Naive thymus-derived CD4-positive, alpha-beta T cell (primary cell): ENCODE measurements at regions not wholly inside any gene's neighbourhood (a gene's known extent, or its start where the extent isn't known, plus 50 kb on each side); places are given as distances from the start of the nearest gene placed in this dataset.

Experiments used
- ATAC-seq: fragments of 150-1000 bp; cut with Tn5 transposase; 2 replicates; pipeline ENCODE4 v1.10.0; 2021; ENCODE audit warnings: mild to moderate bottlenecking, moderate library complexity
- CTCF ChIA-PET: fragments of 350-600 bp; sonication (Branson Sonifier 250); formaldehyde crosslinking; loops from one replicate; lab custom pipeline; 2021; ENCODE audit warnings: antibody characterized with exemption; lab: Charles Lee
- POLR2A ChIA-PET: fragments of 350-600 bp; sonication (Branson Sonifier 250); formaldehyde crosslinking; loops from one replicate; lab custom pipeline; 2021; ENCODE audit warnings: antibody characterized with exemption, inconsistent platforms; lab: Charles Lee
- DNase-seq, 9 donors: peaks; one replicate each; pipeline versions ENCODE4 v3.0.0 to v3.0.0-alpha.2; 2020 to 2022; ENCODE audit warnings: mixed read lengths in 1 of 9
- H3K27ac ChIP-seq: one replicate; pipeline ENCODE4 v1.7.0; 2013; ENCODE audit warnings: mild to moderate bottlenecking, low read depth, low read length, moderate library complexity
- H3K27me3 ChIP-seq, 2 donors: one replicate each; pipeline ENCODE4 v1.7.0; 2013; ENCODE audit warnings: low read length in 2 of 2, mild to moderate bottlenecking in 2 of 2, moderate library complexity in 2 of 2; ENCODE audit not compliant: control insufficient read depth in 2 of 2, insufficient read depth in 2 of 2
- H3K36me3 ChIP-seq, 3 experiments: 1 replicate in 2 of 3; 2 replicates in 1 of 3; pipeline ENCODE4 v1.7.0; 2013; ENCODE audit warnings: low read length in 3 of 3, mild to moderate bottlenecking in 3 of 3, moderate library complexity in 1 of 3; ENCODE audit not compliant: insufficient read depth in 3 of 3, control insufficient read depth in 2 of 3
- H3K4me1 ChIP-seq, 2 donors: one replicate each; pipeline ENCODE4 v1.7.0; 2013; ENCODE audit warnings: low read length in 2 of 2, mild to moderate bottlenecking in 2 of 2, moderate library complexity in 1 of 2; ENCODE audit not compliant: control insufficient read depth in 2 of 2, insufficient read depth in 2 of 2
- H3K4me3 ChIP-seq: 2 replicates; pipeline ENCODE4 v1.7.0; 2013; ENCODE audit warnings: mild to moderate bottlenecking, low read length
- H3K9me3 ChIP-seq, 3 experiments: 1 replicate in 2 of 3; 2 replicates in 1 of 3; pipeline ENCODE4 v1.7.0; 2013; ENCODE audit warnings: low read length in 3 of 3; ENCODE audit not compliant: control insufficient read depth in 2 of 3
- H3K27ac Mint-ChIP-seq, 9 donors: one replicate each; pipeline ENCODE4 v1.8.0; 2020 to 2022; ENCODE audit warnings: mixed read lengths in 9 of 9, mild to moderate bottlenecking in 8 of 9, moderate library complexity in 5 of 9, inconsistent platforms in 2 of 9
- H3K27me3 Mint-ChIP-seq, 5 donors: one replicate each; pipeline ENCODE4 v1.8.0; 2021 to 2022; ENCODE audit warnings: mixed read lengths in 5 of 5, mild to moderate bottlenecking in 1 of 5
- H3K36me3 Mint-ChIP-seq, 5 donors: one replicate each; pipeline ENCODE4 v1.8.0; 2020 to 2022; ENCODE audit warnings: mixed read lengths in 5 of 5, mild to moderate bottlenecking in 3 of 5, inconsistent platforms in 1 of 5
- H3K4me1 Mint-ChIP-seq, 7 donors: one replicate each; pipeline ENCODE4 v1.8.0; 2020 to 2022; ENCODE audit warnings: mixed read lengths in 7 of 7, mild to moderate bottlenecking in 3 of 7, inconsistent platforms in 1 of 7
- H3K4me3 Mint-ChIP-seq, 10 donors: one replicate each; pipeline ENCODE4 v1.8.0; 2020 to 2022; ENCODE audit warnings: mild to moderate bottlenecking in 10 of 10, mixed read lengths in 10 of 10, moderate library complexity in 6 of 10, inconsistent platforms in 2 of 10
- H3K9me3 Mint-ChIP-seq, 11 donors: one replicate each; pipeline ENCODE4 v1.8.0; 2020 to 2022; ENCODE audit warnings: mixed read lengths in 11 of 11, mild to moderate bottlenecking in 4 of 11, inconsistent platforms in 1 of 11, moderate library complexity in 1 of 11
- intact Hi-C, 2 donors: fragments of 100-400 bp; cut with micrococcal nuclease; formaldehyde crosslinking; loops; one replicate each; pipeline ENCODE4 v1.15.1; 2023

- POLR2A ChIA-PET: no interaction called here
- Histone ChIP-seq H3K4me3 (no peak overlapping the region), H3K4me1 (no peaks in the 10 kb centered on the region), H3K27ac (no peak overlapping the region), H3K27me3 (no peaks in the 10 kb centered on the region), H3K36me3 (no peaks in the 10 kb centered on the region), H3K9me3 (no peaks in the 10 kb centered on the region)
- intact Hi-C loops: no loop called here
- Mint-ChIP-seq H3K27me3 (peaks cover 0 to 6% (median 4%) of the 10 kb centered on the region in 5 donors), H3K4me3 (no peak overlapping the region), H3K36me3 (no peaks in the 10 kb centered on the region), H3K4me1 (no peaks in the 10 kb centered on the region), H3K27ac (no peak overlapping the region), H3K9me3 (peaks cover 0 to 3% (median 0%) of the 10 kb centered on the region in 11 donors)
- CTCF ChIA-PET: no interaction called here
- DNase-seq (no peak), ATAC-seq (no peak)
Measured at GRCh38 chr11:114815176-114815575, 136.8 kb downstream of the NXPE2 start.

GRCh38 chr11:114815761-114816160, 137.4 kb downstream of the NXPE2 start:
- no peaks in the 10 kb centered on the region for H3K9me3 ChIP-seq
- H3K27me3 ChIP-seq: no peaks in the 10 kb centered on the region
- Mint-ChIP-seq H3K27ac (no peak overlapping the region), H3K36me3 (no peaks in the 10 kb centered on the region), H3K27me3 (peaks cover 0 to 6% (median 4%) of the 10 kb centered on the region in 5 donors), H3K9me3 (peaks cover 0 to 2% (median 0%) of the 10 kb centered on the region in 11 donors), H3K4me3 (no peak overlapping the region), H3K4me1 (no peaks in the 10 kb centered on the region)
- intact Hi-C loops: no loop called here
- ChIA-PET CTCF (no interaction called here), POLR2A (no interaction called here)
- no peak overlapping the region for H3K27ac ChIP-seq
- no peaks in the 10 kb centered on the region for H3K36me3 ChIP-seq
- DNase-seq: no peak
- no peak overlapping the region for H3K4me3 ChIP-seq
- no peak for ATAC-seq
- H3K4me1 ChIP-seq: no peaks in the 10 kb centered on the region

GRCh38 chr11:114816791-114817190, 138.5 kb downstream of the NXPE2 start:
- DNase-seq: no peak
- Histone ChIP-seq H3K27me3 (no peaks in the 10 kb centered on the region), H3K4me1 (no peaks in the 10 kb centered on the region), H3K27ac (no peak overlapping the region), H3K4me3 (no peak overlapping the region), H3K9me3 (no peaks in the 10 kb centered on the region), H3K36me3 (no peaks in the 10 kb centered on the region)
- intact Hi-C loops: no loop called here
- no peak overlapping the region for H3K27ac Mint-ChIP-seq
- CTCF ChIA-PET: no interaction called here
- no peaks in the 10 kb centered on the region for H3K9me3 Mint-ChIP-seq
- no peaks in the 10 kb centered on the region for H3K36me3 Mint-ChIP-seq
- H3K4me1 Mint-ChIP-seq: no peaks in the 10 kb centered on the region
- POLR2A ChIA-PET: no interaction called here
- H3K27me3 Mint-ChIP-seq: peaks cover 0 to 6% (median 4%) of the 10 kb centered on the region in 5 donors
- H3K4me3 Mint-ChIP-seq: no peak overlapping the region
- no peak for ATAC-seq

- Histone ChIP-seq H3K4me1 (no peaks in the 10 kb centered on the region), H3K27ac (no peak overlapping the region), H3K27me3 (no peaks in the 10 kb centered on the region), H3K9me3 (no peaks in the 10 kb centered on the region), H3K36me3 (no peaks in the 10 kb centered on the region), H3K4me3 (no peak overlapping the region)
- Mint-ChIP-seq H3K4me1 (no peaks in the 10 kb centered on the region), H3K4me3 (no peak overlapping the region), H3K27me3 (peaks cover 0 to 8% (median 4%) of the 10 kb centered on the region in 5 donors), H3K36me3 (no peaks in the 10 kb centered on the region), H3K9me3 (peaks cover 0 to 3% (median 0%) of the 10 kb centered on the region in 11 donors), H3K27ac (no peak overlapping the region)
- no peak for ATAC-seq
- intact Hi-C loops: no loop called here
- no peak for DNase-seq
- ChIA-PET CTCF (no interaction called here), POLR2A (no interaction called here)
Measured at GRCh38 chr11:114818382-114818781, 140.1 kb downstream of the NXPE2 start.

- DNase-seq: no peak
- intact Hi-C loops: no loop called here
- no peaks in the 10 kb centered on the region for H3K27me3 ChIP-seq
- peaks cover 0 to 9% (median 6%) of the 10 kb centered on the region in 5 donors for H3K27me3 Mint-ChIP-seq
- no peak overlapping the region for H3K4me3 ChIP-seq
- ChIA-PET CTCF (no interaction called here), POLR2A (no interaction called here)
- no peaks in the 10 kb centered on the region for H3K4me1 Mint-ChIP-seq
- H3K36me3 Mint-ChIP-seq: no peaks in the 10 kb centered on the region
- H3K4me3 Mint-ChIP-seq: no peak overlapping the region
- ATAC-seq: no peak
- no peaks in the 10 kb centered on the region for H3K4me1 ChIP-seq
- no peak overlapping the region for H3K27ac Mint-ChIP-seq
- H3K27ac ChIP-seq: no peak overlapping the region
- no peaks in the 10 kb centered on the region for H3K36me3 ChIP-seq
- no peaks in the 10 kb centered on the region for H3K9me3 ChIP-seq
- H3K9me3 Mint-ChIP-seq: peaks cover 0 to 6% (median 3%) of the 10 kb centered on the region in 11 donors
Measured at GRCh38 chr11:114819028-114819427, 140.7 kb downstream of the NXPE2 start.

GRCh38 chr11:114820621-114821020, 142.3 kb downstream of the NXPE2 start:
- CTCF ChIA-PET: no interaction called here
- POLR2A ChIA-PET: no interaction called here
- H3K9me3 ChIP-seq: no peaks in the 10 kb centered on the region
- no peak overlapping the region for H3K27ac ChIP-seq
- no peaks in the 10 kb centered on the region for H3K36me3 ChIP-seq
- H3K4me3 ChIP-seq: no peak overlapping the region
- Mint-ChIP-seq H3K27me3 (peaks cover 0 to 9% (median 7%) of the 10 kb centered on the region in 5 donors), H3K27ac (no peak overlapping the region), H3K4me3 (no peak overlapping the region), H3K9me3 (peaks cover 0 to 6% (median 3%) of the 10 kb centered on the region in 11 donors), H3K36me3 (no peaks in the 10 kb centered on the region), H3K4me1 (no peaks in the 10 kb centered on the region)
- no peak for ATAC-seq
- DNase-seq: no peak
- H3K4me1 ChIP-seq: no peaks in the 10 kb centered on the region
- intact Hi-C loops: no loop called here
- no peaks in the 10 kb centered on the region for H3K27me3 ChIP-seq

- Histone ChIP-seq H3K36me3 (no peaks in the 10 kb centered on the region), H3K9me3 (no peaks in the 10 kb centered on the region), H3K27ac (no peak overlapping the region), H3K27me3 (no peaks in the 10 kb centered on the region), H3K4me1 (no peaks in the 10 kb centered on the region), H3K4me3 (no peak overlapping the region)
- ATAC-seq (no peak), DNase-seq (no peak)
- Mint-ChIP-seq H3K9me3 (peaks cover 0 to 6% (median 3%) of the 10 kb centered on the region in 11 donors), H3K27ac (no peak overlapping the region), H3K36me3 (no peaks in the 10 kb centered on the region), H3K27me3 (peaks cover 0 to 14% (median 7%) of the 10 kb centered on the region in 5 donors), H3K4me1 (no peaks in the 10 kb centered on the region), H3K4me3 (no peak overlapping the region)
- ChIA-PET POLR2A (no interaction called here), CTCF (no interaction called here)
- intact Hi-C loops: no loop called here
Measured at GRCh38 chr11:114821621-114822412, 143.5 kb downstream of the NXPE2 start.
